ENCODE measurements at regions not wholly inside any gene's neighbourhood (a gene's known extent, or its start where the extent isn't known, plus 50 kb on each side); places are given as distances from the start of the nearest gene placed in this dataset.

DNA sequence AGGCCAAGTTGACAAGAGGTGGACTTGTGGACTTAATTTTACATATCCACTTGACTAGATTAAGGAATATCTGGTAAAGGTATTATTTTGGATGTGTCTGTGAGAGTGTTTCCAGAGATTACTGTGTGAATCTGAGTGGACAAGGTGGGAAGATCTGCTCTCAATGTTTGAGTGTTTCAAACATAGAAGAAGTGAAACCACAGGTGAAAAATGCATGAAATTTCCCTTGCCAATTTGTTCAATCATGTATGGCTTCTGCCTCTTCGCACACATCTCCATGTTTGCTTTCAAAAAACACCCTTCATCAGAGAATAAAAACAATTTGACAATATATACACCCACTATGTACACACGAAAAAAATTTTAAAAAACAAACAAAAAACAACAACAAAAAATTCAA lies 152.7 kb downstream of the SALL1 start:
- H3K4me3 ChIP-seq (ENCODE audit: low read depth, low read length) = no peak overlapping the region
- TF ChIP-seq, protein P1, sequence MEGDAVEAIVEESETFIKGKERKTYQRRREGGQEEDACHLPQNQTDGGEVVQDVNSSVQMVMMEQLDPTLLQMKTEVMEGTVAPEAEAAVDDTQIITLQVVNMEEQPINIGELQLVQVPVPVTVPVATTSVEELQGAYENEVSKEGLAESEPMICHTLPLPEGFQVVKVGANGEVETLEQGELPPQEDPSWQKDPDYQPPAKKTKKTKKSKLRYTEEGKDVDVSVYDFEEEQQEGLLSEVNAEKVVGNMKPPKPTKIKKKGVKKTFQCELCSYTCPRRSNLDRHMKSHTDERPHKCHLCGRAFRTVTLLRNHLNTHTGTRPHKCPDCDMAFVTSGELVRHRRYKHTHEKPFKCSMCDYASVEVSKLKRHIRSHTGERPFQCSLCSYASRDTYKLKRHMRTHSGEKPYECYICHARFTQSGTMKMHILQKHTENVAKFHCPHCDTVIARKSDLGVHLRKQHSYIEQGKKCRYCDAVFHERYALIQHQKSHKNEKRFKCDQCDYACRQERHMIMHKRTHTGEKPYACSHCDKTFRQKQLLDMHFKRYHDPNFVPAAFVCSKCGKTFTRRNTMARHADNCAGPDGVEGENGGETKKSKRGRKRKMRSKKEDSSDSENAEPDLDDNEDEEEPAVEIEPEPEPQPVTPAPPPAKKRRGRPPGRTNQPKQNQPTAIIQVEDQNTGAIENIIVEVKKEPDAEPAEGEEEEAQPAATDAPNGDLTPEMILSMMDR (IDR thresholded peaks at IDR 0.05; ENCODE audit: borderline replicate concordance, insufficient read depth, low read depth, low read length) = no peak

DNA sequence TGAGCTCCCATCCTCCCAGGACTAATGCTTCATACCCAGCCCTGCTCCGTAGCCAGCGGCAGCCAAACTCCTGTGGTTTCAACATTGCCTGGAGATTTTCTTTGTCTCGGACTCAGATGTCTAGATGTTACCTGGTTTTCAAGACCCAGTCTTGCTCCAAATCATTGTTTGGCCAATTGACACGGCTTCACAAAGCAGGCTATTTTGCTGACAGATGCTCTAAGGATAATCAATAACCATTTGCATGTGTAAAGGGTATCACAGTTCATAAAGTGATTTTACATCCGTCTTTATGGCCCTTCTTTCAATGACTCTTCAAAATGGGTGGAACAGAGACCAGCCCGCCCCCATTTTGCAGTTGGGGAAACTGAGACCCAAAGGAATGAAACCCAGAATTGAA lies 153.4 kb downstream of the SALL1 start:
- H3K4me3 ChIP-seq (ENCODE audit: low read depth, low read length) = no peak overlapping the region
- TF ChIP-seq, protein P1 (IDR thresholded peaks at IDR 0.05; ENCODE audit: borderline replicate concordance, insufficient read depth, low read depth, low read length) = no peak

DNA sequence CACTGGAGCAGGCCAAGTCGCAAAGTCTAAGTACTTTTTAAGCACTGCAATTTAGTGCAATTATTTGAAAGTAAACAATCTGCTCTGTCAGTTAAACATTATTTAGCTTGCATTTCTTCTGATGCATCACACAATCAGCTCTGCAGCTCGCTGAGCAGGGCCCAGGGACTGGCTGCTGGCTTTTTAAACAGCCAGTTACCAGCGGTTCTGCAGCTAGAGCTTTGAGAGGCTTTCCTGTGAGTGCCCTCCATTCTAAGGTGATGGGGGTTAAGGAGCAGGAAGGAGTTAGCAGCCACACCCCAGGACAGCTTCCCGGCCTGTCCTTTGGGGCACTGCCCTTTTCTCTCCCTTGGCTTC lies 154.3 kb downstream of the SALL1 start:
- H3K4me3 ChIP-seq (ENCODE audit: low read depth, low read length) = no peak overlapping the region
- TF ChIP-seq, protein P1 (IDR thresholded peaks at IDR 0.05; ENCODE audit: borderline replicate concordance, insufficient read depth, low read depth, low read length) = no peak

DNA sequence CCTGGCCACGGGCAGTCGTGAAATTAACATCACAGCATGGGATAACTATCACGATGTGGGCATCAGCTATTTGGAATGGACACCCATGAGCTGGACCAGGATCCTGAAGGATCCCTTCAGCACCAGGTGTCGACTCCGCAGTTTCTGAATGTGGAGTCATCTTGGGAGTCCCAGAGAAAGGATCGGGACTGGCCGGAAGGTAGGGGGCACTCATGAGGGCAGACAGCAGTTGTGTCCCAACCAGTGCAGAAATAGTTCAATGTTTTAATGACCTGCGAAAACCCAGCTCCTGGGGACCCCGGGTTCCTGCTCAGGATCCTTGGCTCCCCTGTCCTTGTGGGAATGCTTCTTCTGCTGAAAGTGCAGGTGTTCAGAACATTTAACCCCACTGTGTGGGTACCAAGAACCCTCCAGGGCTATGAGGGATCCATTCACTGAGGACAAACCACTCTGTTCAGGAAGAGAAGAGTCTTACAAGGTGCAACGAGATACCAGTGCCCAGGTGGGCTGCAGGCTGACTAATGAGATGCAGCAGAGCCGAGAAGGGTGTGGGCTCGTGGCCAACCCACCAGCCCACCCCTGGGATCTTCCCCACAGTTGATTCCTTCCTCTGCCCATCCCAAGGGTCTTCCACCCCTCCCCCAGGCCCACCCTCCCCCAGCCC lies 154.8 kb downstream of the SALL1 start:
- TF ChIP-seq, protein P1 (IDR thresholded peaks at IDR 0.05; ENCODE audit: borderline replicate concordance, insufficient read depth, low read depth, low read length) = no peak
- no peak overlapping the region for H3K4me3 ChIP-seq (ENCODE audit: low read depth, low read length)

DNA sequence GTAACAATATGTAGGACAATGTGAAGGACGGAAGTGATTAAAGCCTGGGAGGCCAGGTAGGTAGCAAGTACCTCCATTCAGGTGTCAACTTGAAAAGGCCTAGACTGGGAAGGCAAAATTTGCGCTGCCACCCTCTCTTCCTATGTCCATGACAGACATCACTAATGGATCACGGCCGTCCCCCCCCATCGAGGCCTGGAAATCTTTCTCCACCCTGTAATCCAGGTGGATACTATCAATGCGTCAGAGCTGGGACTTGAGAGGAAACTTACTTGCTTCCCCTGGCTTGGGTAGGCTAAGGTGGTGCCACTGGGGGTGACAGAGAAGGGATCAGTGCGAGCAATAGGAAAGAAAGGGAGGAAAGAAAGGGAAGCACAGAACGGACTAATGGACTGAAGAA lies 156.1 kb downstream of the SALL1 start:
- TF ChIP-seq, protein P1 (IDR thresholded peaks at IDR 0.05; ENCODE audit: borderline replicate concordance, insufficient read depth, low read depth, low read length) = no peak
- H3K4me3 ChIP-seq (ENCODE audit: low read depth, low read length) = no peak overlapping the region

DNA sequence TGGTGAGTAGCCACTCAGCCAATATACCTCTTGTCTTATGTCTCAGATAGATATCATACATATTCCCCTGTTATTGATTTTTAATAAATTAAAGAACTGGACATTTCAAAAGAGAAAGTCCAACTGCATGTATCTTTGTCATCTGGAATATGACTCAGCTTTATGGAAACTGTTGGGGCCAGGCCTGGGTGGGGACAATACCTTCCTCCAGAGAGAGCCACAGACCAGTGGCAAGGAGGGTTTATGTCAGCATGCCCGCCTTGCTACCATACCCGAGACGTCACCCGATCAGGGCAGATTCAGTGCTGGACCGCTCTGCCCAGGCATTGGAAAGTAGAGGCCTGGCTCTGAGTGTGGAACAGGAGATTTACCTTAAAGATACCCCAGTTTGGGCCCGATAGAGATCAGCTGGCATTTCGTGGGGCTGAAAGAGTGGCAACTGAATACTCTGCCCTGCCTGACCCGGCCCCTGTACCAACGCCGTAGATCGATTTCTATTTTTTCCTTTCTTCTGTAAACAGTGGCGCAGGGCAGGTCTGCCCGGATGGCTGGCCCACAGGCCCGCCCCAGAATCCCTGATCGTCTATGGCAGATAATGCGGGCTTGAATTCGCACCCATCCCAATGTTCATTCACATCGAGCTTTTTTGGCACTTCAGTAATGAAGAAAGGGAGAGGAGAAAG lies 158.6 kb downstream of the SALL1 start:
- H3K4me3 ChIP-seq (ENCODE audit: low read depth, low read length) = no peak overlapping the region
- TF ChIP-seq, protein P1 (IDR thresholded peaks at IDR 0.05; ENCODE audit: borderline replicate concordance, insufficient read depth, low read depth, low read length) = no peak

DNA sequence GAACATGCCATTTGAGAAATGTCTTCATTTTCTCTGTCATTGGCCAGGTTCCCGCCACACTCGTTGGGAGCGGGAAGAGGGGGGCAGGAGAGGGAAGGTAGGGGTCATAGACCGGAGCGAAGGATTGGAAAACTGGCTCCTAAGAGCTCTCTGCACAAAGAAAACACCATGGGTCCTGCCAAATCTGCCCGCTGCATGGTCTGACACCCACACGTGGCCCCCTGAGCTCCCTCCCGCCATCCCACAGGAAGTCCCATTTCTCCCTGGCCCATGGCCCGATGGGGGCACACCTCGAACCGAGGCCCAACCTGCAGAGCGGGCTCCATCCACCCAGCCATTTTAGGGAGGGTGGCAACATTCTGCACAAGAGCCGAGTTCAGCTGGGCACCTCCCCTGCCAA lies 159.6 kb downstream of the SALL1 start:
- TF ChIP-seq, protein P1 (IDR thresholded peaks at IDR 0.05; ENCODE audit: borderline replicate concordance, insufficient read depth, low read depth, low read length) = no peak
- H3K4me3 ChIP-seq (ENCODE audit: low read depth, low read length) = no peak overlapping the region
